HUES48 (cell line): ENCODE measurements at regions not wholly inside any gene's neighbourhood (a gene's known extent, or its start where the extent isn't known, plus 50 kb on each side); places are given as distances from the start of the nearest gene placed in this dataset.

Source experiments
- H3K27ac ChIP-seq: one replicate; pipeline ENCODE4 v1.7.0; 2013; ENCODE audit warnings: low read depth, low read length, inconsistent platforms
- H3K27me3 ChIP-seq: 2 replicates; pipeline ENCODE4 v1.6.1; 2013; ENCODE audit warnings: mild to moderate bottlenecking, low read length; ENCODE audit not compliant: control insufficient read depth, insufficient read depth
- H3K36me3 ChIP-seq: 2 replicates; pipeline ENCODE4 v1.6.1; 2013; ENCODE audit warnings: low read length; ENCODE audit not compliant: control insufficient read depth, insufficient read depth
- H3K4me1 ChIP-seq: 2 replicates; pipeline ENCODE4 v1.6.1; 2013; ENCODE audit warnings: mild to moderate bottlenecking, low read length; ENCODE audit not compliant: control insufficient read depth, insufficient read depth
- H3K4me3 ChIP-seq: 2 replicates; pipeline ENCODE4 v1.5.1; 2013; ENCODE audit warnings: mild to moderate bottlenecking, low read depth, low read length
- H3K9ac ChIP-seq: 2 replicates; pipeline ENCODE4 v1.6.1; 2013; ENCODE audit warnings: mild to moderate bottlenecking, low read depth, low read length, moderate library complexity
- H3K9me3 ChIP-seq: 2 replicates; pipeline ENCODE4 v1.6.1; 2013; ENCODE audit warnings: low read length; ENCODE audit not compliant: control insufficient read depth, insufficient read depth

DNA sequence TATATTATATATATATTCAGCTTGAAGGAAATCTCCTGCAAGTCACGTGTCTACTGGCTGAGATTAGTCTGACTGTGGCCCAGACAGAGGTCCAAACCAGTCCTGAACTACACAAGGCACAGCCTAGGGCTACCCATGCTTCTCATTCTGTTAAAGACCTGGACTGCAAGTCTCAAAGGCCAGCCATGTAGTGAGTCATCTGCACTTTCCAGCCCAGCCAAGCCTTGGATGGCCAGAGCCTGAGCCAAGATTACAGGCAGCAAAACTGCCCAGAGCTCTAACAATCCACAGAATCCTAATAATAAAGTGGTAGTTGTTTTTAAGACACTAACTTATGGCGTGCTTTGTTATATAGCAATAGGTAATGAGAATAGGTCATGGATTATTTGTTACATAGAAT lies 259.6 kb downstream of the SS18 start:
- H3K27ac ChIP-seq, result no peak overlapping the region
- H3K36me3 ChIP-seq, result no peaks in the 10 kb centered on the region
- H3K27me3 ChIP-seq, result no peaks in the 10 kb centered on the region
- H3K4me1 ChIP-seq, result peaks cover 6% of the 10 kb centered on the region; the same call in 1 of the 2 replicates
- no peak overlapping the region for H3K4me3 ChIP-seq
- no peak overlapping the region for H3K9ac ChIP-seq
- no peaks in the 10 kb centered on the region for H3K9me3 ChIP-seq

- Histone ChIP-seq H3K4me1 (peaks cover 6% of the 10 kb centered on the region; the same call in 1 of the 2 replicates), H3K27ac (no peak overlapping the region), H3K9me3 (no peaks in the 10 kb centered on the region), H3K36me3 (no peaks in the 10 kb centered on the region), H3K27me3 (no peaks in the 10 kb centered on the region), H3K4me3 (no peak overlapping the region), H3K9ac (no peak overlapping the region; the same call in 1 of the 2 replicates)
Observed at GRCh38 chr18:25827961-25828561, 262.4 kb downstream of the SS18 start.

DNA sequence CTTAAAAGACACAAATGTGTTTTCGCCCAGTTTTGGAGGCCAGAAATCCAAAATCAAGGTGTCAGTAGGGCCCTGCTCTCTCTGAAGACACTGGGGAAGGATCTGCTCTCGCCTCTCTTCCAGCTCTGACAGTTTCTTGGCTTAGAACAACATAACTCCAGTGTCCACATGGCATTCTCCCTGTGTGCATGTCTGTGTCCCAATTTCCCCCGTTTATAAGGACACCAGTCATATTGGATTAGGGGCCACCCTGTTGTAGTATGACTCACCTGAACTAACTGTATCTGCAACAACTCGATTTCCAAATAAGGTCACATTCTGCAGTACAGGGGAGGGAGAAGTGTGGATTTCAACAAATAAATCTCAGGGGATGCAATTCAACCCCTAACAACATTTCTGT lies 263.2 kb downstream of the SS18 start:
- no peak overlapping the region for H3K4me3 ChIP-seq
- no peaks in the 10 kb centered on the region for H3K36me3 ChIP-seq
- H3K9ac ChIP-seq, result no peak overlapping the region
- no peaks in the 10 kb centered on the region for H3K9me3 ChIP-seq
- H3K4me1 ChIP-seq, result peaks cover 6% of the 10 kb centered on the region; the same call in 1 of the 2 replicates
- H3K27me3 ChIP-seq, result no peaks in the 10 kb centered on the region
- H3K27ac ChIP-seq, result no peak overlapping the region

GRCh38 chr18:25826823-25827222 lies 263.6 kb downstream of the SS18 start:
- no peaks in the 10 kb centered on the region for H3K9me3 ChIP-seq
- H3K27ac ChIP-seq, result no peak overlapping the region
- no peak overlapping the region for H3K9ac ChIP-seq
- no peaks in the 10 kb centered on the region for H3K27me3 ChIP-seq
- peaks cover 6% of the 10 kb centered on the region; the same call in 1 of the 2 replicates for H3K4me1 ChIP-seq
- H3K4me3 ChIP-seq, result no peak overlapping the region
- H3K36me3 ChIP-seq, result no peaks in the 10 kb centered on the region

DNA sequence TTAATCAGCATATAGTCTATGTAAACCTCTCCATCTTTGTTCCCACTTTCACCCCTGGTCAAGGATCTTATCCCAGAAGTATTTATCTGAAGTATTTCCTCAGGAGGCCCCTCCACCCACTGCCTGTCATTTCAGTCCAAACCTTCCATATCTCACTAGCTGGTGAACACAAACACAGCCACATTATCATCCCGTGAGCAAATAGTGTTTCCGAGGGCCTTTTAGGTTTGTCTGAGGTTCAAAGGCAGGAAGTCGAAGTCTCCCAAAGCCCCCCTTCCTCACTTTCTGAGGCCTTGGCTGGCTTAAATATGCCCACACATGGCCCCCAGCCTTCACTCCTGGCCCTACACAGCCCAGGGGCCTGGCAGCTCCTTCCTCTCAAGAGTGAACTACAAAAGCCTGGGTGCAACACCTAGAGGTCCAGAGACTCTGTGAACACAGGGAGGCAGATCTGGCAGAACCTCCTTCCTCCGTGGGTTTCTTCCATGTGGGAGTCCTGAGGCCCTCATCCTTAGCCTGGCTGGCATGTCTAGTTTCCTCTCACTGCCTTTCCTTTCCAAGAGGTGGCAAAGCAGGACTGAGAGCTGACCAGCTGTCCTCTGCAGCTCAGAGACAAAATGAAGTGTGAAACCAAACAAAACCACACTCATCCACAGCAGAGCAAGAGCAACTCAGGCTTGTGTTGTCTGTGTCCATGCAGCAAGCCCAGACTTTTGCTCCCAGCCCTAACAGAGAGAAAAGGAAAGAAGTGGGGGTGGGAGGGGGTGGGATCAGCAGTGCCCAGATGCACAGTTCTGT lies 264.2 kb downstream of the SS18 start:
- Histone ChIP-seq H3K27ac (no peak overlapping the region), H3K4me1 (peaks cover 6% of the 10 kb centered on the region; the same call in 1 of the 2 replicates), H3K9me3 (no peaks in the 10 kb centered on the region), H3K4me3 (no peak overlapping the region), H3K27me3 (no peaks in the 10 kb centered on the region), H3K36me3 (no peaks in the 10 kb centered on the region), H3K9ac (no peak overlapping the region)

DNA sequence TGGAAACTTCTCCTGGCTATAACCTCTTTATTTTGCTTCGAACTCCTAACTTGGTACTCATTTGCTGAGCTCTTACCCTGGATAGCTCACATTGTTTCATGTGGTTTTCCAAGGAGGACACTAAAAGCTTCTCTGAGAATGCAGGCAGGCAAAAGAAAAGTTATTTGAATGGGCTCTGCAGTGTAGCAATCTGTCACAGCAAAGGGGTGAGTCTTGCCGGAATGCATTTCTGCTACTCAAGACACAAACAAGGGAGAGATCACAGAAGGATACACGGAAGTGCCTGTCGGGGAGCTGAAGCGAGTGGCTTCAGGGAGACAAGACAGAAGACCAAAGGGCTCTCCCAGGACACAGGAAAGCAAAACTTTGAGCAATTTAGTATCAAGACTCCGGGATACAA lies 265.4 kb downstream of the SS18 start:
- Histone ChIP-seq H3K27ac (no peak overlapping the region), H3K9ac (no peak overlapping the region), H3K9me3 (no peaks in the 10 kb centered on the region), H3K36me3 (no peaks in the 10 kb centered on the region), H3K4me1 (peaks cover 6% of the 10 kb centered on the region; the same call in 1 of the 2 replicates), H3K4me3 (no peak overlapping the region), H3K27me3 (no peaks in the 10 kb centered on the region)

DNA sequence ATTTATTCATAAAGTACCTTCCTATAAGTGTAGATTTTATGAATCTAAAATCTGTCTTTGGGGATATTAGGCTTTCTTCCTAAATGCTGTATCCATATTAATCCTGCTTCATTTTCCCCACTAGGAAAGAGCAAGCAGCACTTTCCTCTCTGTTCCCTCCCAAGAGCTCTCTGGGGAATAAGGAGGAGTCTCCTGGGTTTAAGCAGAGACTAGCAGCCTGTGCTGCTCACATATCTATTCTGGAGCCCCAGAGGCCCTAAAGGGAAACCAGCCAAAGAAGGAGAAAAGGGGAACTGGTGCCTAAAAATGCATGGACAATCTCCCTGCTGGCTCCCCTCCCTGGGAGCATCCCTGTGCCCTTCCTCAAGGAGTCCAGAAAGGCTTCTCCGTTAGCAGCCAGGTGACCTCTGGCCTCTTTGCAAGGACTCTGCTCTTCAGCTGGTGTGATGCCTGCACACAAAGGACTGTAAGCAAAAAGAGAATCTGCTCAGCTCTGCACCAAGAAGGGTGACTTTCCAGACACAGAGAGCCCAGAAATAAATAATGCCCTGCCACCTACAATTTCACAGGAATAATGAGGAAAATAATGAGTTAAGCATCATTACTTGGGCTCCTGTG lies 270.6 kb downstream of the SS18 start:
- H3K27me3 ChIP-seq, result no peaks in the 10 kb centered on the region
- no peak overlapping the region for H3K27ac ChIP-seq
- H3K4me3 ChIP-seq, result no peak overlapping the region
- no peak overlapping the region for H3K9ac ChIP-seq
- H3K9me3 ChIP-seq, result no peaks in the 10 kb centered on the region
- no peaks in the 10 kb centered on the region for H3K4me1 ChIP-seq
- no peaks in the 10 kb centered on the region for H3K36me3 ChIP-seq

DNA sequence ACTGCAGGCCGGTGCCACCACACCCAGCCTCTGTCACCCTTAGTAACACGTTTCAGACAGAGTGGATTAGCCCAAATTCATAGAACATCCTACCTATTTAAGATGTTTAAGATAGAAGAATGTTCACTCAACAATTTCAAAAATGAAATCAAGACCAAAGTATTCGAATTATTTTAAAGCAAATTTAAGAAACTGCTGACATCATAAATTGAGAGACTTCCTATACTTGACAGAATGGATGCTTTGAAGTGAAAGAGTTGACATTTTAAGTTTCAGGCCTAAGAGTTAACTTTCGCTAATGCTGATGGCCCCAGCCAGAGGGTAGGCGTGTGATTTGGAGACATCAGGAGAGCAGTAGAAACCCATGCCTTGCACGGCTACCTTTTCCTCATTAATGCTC lies 271.9 kb downstream of the SS18 start:
- H3K4me3 ChIP-seq, result no peak overlapping the region
- no peaks in the 10 kb centered on the region for H3K4me1 ChIP-seq
- H3K36me3 ChIP-seq, result no peaks in the 10 kb centered on the region
- no peaks in the 10 kb centered on the region for H3K9me3 ChIP-seq
- H3K27ac ChIP-seq, result no peak overlapping the region
- no peak overlapping the region for H3K9ac ChIP-seq
- H3K27me3 ChIP-seq, result no peaks in the 10 kb centered on the region

DNA sequence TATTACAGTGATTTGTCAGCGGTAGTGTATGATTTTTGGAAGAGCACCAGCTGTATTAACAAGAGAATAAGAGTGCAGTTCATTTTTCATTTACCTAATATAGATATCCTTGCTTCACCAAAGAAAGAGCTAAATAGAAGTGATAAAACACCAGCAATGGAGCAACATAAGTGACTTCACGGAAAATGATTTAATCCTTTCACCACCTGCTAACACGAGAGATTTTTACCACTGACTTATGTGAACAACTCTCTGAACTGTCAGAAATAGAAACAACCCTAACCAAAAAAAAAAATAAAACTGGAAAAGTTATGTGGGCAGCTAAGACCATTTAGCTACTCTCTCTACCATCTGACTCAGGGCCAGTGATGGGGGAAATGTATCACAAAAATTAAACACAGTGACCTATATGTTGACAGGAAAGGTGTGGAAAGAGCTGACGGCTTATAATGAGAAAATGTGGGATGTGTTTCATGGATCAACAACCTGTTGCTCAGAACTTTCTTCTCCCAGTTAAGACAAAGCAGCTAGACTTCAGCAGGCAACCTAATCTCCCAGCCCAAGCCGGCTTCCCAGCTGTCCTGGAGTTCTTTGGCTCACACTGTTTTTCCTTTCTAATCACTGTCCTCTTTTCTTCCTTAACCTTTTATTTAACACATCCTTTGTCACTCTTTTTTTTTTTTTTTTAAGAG lies 272.7 kb downstream of the SS18 start:
- no peaks in the 10 kb centered on the region for H3K36me3 ChIP-seq
- H3K27ac ChIP-seq, result no peak overlapping the region
- no peak overlapping the region for H3K9ac ChIP-seq
- H3K27me3 ChIP-seq, result no peaks in the 10 kb centered on the region
- no peaks in the 10 kb centered on the region for H3K9me3 ChIP-seq
- H3K4me1 ChIP-seq, result no peaks in the 10 kb centered on the region
- no peak overlapping the region for H3K4me3 ChIP-seq

DNA sequence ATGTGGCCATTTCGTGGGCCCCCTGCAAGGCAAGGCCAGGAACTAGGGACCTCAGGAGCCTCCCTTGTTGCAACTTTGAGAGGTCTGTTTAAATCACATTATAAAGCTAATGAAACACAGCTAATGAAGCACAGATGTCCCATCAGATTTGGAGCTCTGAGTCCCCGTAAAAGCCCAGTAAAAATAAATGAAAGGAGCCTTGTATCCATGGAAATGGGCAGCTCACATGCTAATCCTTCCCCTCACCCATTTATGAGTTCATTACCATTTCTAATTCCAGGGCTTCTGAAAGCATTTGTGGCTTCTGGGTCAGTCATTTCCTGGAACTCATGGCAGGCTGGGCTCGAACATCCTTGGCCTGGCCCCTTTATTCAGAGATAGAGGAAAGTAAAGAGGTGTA lies 274.8 kb downstream of the SS18 start:
- Histone ChIP-seq H3K4me3 (no peak overlapping the region), H3K36me3 (no peaks in the 10 kb centered on the region), H3K27ac (no peak overlapping the region), H3K27me3 (no peaks in the 10 kb centered on the region), H3K9ac (no peak overlapping the region), H3K9me3 (no peaks in the 10 kb centered on the region), H3K4me1 (no peaks in the 10 kb centered on the region)
